SK-N-SH treated with all-trans-retinoic acid at 6 μM for 48 hours (cell line): ENCODE measurements at regions not wholly inside any gene's neighbourhood (a gene's known extent, or its start where the extent isn't known, plus 50 kb on each side); places are given as distances from the start of the nearest gene placed in this dataset.
"Not testable (repeated sequence)": the region's sequence is repeated elsewhere in the genome, so short reads cannot be mapped to it uniquely, and the experiment has no call there.

Source experiments
- ATAC-seq: fragments of 200-7000 bp; cut with Tn5 transposase; 3 replicates; pipeline ENCODE4 v1.9.1; 2020; ENCODE audit warnings: mild to moderate bottlenecking, moderate library complexity

GRCh38 chr1:143424491-143425032 is 547.2 kb downstream of the FAM72C start:
- ATAC-seq = peak; percentile 100

DNA sequence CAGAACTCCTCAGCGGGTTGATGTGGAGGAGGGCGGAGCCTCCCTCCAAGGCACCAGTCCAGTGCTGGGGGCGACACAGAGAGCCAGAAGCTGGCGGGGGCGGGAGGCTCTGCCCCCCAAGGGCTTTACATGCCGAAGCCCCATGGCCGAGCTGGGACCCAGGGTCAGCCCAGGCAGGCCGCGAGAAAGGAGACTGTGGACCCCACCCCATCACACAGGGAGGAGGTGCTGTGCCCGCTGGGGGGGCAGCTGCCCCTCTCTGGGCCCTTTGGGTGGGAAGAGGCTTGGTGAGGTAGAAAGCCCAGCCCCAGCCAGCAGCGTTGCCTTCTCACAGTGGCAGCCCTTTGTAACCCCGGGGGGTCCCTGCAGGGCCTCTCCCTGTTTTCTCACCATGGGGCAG is 548.0 kb downstream of the FAM72C start:
- ATAC-seq = peak; percentile 43; the same call in 2 of the 3 replicates

DNA sequence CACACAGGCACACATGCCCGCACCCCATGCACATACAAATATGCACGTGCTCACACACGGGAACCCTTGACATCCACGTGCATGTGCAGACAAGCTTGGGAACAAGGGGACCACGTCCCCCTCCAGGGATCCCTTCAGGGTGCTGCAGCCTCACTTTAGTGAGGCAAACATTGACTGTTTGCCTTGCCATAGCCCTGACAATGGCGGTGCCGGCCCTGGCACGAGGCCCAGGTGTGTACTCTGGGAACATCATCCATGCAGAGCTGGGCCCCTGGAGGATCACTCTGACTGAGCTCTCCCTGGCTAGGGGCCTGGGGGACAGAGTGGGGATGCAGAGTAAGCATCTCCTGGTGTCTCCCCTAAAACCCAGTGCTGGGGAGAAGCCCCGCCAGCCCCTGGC is 550.5 kb downstream of the FAM72C start:
- not testable (repeated sequence) for ATAC-seq
